T-helper 2 cell treated with Interferon-gamma antibody and Interleukin-4, amounts not matched to agents 100 ng/mL and 5 ng/mL, for 36 hours (primary cell): ENCODE measurements at regions not wholly inside any gene's neighbourhood (a gene's known extent, or its start where the extent isn't known, plus 50 kb on each side); places are given as distances from the start of the nearest gene placed in this dataset.

Experiments
- intact Hi-C: fragments of 100-400 bp; cut with micrococcal nuclease; formaldehyde crosslinking; loops from one replicate; pipeline ENCODE4 v1.15.1; 2023

DNA sequence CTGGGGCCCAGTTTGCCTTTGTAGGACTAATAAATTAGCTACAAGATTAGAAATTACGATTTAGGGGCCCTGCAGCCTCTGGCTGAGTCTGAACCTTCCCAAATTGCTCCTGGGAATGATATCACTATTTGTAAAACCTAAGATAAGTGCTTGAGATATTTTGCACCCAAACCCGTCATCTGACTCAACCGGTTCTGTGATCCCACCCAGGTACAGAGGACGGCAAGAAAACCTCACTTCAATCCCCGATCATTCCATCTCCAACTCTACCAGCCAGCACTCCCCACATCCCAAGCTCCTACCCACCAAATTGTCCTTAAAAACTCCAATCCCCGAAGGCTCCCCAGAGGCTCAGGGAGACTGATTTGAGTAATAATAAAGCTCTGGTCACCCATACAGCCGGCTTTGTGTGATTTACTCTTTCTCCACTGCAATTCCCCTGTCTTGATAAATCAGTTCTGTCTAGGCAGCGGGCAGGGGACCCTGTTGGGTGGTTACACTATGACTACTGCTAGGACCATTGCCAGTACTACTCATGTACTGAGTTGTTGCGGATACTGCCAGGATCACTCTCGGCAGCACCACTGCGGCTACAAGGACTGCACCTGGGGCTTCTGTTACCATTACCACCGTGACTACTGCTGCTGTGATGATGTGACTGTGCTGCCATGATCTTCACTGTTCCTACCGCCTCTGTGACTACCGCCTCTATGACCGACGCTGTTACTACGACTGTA lies 73.1 kb downstream of the IRF8 start:
- intact Hi-C loops: no loop called here

DNA sequence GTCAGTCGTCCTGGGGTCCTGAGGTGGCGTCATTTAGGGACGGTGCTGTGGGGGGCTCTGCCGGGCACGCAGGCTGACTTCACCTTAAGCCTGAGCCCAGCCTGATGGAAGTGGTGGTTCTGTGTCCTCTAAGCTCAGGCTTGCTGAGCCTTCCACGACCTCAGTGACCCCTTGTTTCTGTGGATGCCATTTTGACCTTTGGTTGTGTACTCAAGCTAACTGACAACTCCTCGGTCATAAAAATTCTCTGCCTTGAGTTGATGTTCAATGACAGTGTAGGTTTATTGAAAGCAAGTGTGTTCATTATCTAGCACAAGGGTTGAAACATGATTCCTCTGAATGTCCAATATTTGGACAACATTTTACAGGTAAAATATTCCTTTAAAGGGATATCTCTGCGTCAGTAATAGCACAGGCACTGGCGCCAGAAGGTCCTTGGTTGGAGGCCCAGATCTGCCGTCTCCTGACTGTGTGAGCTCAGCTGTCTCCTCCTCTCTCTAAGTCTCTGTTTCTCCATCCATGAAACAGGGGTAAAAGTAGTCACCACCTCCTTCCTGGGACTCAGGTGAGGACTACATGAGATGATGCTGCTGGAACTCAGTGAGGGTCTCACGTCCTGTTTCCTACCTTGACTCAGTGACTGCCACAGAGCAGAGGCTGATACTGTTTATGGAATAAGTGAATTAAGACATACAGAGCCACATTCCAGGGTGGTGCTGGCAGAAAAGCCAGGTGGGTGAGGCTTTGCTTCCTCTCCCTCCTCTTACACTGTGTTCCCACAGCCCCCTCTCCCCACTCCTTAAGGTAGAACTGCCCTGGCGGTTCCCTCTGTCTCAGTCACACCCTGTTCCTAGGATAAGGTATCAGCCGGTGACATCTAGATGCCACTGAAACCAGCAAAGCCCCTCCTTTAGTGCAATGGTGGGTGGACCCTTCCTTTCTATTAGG lies 75.7 kb downstream of the IRF8 start:
- intact Hi-C loops: no loop called here

DNA sequence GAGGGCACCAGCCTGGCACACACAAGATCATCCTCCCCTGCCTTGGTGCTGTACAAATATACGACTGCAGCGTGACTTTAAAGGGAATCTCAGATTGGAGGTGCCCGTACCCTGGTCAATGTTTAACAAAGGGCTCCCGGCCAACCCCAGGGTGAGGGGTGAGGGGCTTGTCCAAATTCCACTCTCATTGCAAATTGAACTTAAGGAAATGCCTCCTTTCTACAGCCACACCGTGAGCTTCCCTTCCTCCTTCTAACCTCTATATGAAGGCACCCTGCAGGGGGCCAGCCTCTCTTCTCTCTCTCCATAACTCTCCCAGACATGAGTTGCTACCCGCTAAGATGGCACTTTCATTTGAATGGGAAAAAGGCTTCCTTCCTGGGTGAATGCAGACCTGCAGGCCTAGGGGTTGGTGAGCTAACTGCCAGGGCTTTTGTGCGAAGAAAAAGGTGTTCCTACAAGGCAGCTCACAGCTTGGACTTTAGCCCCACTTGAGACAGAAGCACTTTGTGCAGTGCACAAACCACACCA lies 76.6 kb downstream of the IRF8 start:
- intact Hi-C loops: no loop called here

DNA sequence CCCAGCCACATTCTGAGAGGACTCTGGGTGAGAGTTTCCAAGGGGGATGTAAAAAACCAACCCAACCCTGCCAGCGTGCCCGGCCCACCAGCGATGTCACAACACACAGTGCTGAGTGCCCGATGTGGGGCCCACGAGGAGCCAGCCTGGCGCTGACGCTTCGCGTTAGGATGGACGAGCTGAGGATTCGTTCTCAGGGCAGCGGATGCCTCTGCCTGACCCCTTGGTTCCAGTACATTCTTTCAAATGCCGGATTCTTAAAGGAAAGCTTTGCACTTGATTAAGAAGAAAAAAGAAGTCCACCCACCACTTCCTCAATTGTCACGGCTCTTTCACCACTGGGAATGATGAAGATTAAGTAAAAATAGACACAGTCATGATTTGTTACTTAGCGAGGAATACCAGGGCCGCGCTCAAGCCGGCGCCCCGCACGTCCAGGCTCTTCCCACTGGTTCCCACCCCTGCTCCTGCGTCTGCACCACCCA lies 79.4 kb downstream of the IRF8 start:
- intact Hi-C loops: no loop called here

DNA sequence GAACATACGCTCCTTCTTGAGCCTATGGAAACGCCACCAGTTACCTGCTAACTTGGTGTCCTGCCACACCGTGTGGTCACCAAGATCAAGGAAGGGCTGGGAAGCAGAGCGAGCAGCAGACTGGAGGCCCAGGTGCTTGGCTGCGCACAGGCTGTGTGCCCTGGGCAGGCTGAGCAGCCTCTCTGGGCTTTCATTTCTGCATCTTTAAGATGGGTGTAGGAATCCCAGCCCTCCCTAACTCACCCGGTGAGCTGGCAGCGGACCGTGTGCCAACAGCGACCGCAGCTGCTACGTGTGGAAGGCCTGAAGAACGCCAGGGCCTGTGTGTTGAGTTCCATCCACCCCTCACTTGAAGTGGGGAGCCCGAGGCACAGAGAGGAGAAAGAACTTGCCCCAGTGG lies 80.0 kb downstream of the IRF8 start:
- intact Hi-C loops: no loop called here

DNA sequence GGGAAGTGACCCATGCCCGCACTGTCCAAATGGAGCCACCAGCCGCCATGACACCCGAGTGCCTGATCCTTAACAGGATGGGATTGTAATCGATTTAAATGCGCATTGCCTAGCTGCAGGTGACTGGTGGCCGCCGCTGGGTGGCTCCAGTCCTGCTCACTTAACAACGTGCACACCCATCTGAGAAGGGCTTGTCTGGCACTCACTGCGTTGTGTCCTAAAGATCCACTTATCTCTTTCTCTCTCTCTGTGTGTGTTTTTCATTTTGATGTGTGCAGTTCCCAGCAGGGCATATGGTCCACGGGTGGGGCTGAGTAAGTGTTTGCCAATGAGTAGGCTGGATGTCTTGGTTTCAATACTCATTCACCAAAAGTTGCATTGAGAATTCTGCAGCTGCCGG lies 80.6 kb downstream of the IRF8 start:
- intact Hi-C loops: no loop called here

DNA sequence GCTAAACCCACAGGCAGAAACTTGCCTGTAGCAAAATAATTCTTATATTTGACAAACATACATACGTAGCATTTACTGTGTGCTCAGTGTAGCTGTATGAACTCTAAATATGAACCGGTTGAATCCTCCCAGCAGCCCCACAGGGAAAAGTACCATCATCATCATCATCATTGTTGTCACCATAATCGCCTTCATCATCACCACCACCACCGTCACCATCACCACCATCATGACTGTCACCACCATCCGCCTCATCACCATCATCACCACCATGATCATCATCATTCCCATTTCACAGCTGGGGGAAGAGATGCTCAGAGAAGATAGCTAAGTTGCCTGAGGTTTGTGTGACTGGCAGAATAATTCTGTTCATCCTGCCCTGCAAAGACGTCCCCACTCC lies 81.7 kb downstream of the IRF8 start:
- intact Hi-C loops: no loop called here

DNA sequence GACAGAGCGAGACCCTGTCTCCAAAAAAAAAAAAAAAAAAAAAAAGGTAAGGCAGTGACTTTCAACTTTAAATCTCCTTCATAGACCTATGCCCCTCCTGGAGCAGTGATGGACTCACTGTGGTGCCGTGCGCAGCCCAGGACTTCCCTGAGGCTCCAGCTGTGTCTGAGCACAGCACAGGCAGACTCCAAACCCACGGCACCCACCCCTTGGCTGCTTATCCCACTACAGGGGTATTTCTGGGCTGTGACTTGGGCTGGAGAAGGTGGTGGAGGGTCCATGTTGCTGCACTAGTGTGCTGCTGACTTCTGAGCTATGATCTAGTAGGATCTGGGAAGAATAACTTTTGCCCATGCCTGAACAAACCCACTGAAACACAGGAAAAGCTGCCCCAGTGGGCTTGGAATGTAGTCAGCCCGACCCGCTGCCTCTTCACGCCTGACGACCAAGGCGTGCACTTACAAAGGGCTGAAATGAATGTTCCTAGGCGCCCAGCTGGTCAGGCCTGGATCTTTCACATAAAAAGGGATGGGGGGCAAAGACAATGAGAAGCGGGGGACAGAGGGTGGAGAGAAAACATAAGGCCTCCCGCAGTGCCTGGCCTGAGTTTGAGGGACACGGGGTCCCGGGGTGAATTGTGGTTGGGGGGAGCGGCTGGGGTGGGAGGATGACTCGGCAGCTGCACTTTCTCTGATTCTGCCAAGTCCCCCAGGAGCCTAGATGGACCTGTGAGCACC lies 83.0 kb downstream of the IRF8 start:
- intact Hi-C loops: no loop called here

DNA sequence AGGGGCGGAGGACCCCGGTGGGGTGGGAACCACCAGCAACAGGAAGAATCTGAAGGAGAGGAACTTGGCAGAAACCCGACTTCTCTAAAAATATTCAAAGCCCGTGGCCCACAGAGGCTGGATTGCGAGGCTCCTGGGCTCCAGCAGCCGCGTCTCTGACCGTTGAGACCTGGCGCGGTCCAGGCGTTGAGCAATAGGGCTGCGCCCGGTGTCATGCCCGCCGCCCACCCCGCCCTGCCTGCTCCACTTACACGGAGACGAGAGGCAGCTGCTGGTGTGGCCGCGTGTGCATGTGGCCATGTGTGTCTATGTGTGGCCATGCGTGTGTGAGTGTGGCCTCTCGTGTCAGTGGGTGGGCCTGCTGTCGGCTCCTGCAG lies 83.6 kb downstream of the IRF8 start:
- intact Hi-C loops: no loop called here

DNA sequence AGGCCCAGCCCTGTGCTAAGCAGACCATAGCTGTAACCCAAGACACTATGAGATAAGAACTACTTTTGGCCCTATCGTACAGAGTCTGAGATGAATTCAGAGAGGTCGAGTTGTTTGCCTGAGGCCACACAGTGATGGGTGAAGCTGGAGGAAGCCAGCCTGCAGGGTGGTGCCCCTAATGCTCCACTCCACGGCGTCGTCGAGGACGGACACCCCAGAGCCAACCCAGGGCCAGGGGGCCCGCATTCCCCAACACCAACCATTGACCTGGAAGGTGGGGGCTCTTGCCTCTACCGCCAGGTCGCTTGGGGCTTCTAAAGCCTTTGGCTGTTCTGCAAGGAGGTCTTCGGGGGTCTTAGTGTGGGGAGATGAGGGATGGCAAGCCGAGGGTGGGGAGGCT lies 84.1 kb downstream of the IRF8 start:
- intact Hi-C loops: no loop called here

DNA sequence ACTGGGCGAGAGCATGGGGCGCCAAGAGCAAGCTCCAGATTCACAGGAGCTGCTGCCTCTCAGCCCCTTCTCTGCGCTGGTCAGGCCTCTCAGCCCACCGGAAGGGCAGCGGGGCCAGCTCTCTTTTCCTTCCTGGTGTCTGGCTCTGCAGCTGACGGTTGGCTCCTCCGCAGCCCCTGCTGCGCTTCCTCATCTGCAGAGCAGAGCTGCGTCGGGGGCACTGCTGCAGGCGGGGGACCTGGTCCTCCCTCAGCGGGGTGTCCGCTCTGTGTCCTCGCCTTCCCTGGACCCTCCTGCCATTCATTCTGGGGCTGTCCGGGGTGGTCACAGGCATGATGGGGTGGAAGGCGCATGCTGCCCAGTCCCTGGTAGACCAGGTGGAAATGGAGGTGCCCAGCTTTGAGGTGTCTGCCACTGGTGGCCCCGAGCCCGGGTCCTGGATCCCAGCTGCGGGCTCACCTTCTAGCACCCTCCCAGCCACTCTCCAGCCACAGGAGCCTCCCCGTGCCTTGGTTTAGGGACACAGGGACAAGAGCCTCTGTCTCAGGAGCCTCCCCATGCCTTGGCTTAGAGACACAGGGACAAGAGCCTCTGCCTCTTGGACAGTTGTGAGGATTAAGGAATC lies 84.8 kb downstream of the IRF8 start:
- intact Hi-C loops: no loop called here

DNA sequence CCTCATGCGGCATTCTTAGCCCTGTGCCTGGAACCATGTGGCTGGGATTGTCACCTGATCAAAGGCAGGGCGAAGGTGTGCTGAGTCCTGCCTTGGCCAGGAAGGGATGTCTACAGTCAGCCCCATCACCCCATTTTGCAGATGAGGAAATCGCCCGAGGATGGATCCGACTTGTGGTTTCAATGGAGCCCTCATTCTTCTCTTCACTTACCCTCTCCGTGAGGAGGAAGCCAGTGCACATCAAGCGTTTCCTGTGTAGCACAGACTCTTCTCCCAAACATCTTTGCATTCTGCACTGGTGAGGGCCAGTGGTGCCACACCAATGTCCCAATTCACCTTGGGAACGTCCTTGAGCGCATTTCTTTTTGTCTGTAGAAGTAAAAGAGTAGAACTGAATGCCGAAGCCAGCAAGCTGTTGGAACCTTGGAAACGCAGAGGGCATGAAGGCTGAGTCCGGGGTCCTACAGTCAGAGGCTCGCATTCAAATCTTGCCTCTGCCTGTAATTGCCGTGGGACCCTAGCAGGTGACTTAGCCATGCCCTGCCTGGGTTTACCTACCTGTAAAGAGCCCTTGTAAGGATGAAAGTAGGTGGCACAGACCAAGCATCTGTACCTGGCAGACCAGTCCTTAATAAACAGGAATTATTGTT lies 85.4 kb downstream of the IRF8 start:
- intact Hi-C loops: no loop called here

DNA sequence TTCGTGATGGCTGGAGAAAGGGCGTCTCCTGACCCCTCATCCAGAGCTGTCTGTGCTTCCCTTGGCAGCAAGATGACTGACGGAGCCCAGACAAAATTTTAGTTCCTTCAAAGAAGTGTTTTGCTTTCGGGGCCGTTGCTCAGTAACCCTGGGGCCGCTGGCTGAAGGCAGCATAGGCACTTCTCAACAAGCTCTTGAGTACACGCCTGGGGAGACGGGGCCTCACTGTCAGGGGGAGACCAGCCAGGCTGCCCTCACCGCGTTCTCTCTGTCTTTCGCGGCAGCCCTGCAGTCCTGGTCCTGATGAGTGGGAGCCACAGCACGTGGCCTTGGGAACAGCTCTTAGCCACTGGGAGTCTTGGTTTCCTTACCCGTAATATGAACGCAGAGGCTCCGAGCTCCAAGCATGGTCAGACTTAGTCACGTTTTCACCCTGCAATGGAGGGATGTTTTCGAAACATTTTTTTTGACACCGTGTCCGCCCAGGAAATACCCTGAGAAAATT lies 86.0 kb downstream of the IRF8 start:
- intact Hi-C loops: no loop called here

DNA sequence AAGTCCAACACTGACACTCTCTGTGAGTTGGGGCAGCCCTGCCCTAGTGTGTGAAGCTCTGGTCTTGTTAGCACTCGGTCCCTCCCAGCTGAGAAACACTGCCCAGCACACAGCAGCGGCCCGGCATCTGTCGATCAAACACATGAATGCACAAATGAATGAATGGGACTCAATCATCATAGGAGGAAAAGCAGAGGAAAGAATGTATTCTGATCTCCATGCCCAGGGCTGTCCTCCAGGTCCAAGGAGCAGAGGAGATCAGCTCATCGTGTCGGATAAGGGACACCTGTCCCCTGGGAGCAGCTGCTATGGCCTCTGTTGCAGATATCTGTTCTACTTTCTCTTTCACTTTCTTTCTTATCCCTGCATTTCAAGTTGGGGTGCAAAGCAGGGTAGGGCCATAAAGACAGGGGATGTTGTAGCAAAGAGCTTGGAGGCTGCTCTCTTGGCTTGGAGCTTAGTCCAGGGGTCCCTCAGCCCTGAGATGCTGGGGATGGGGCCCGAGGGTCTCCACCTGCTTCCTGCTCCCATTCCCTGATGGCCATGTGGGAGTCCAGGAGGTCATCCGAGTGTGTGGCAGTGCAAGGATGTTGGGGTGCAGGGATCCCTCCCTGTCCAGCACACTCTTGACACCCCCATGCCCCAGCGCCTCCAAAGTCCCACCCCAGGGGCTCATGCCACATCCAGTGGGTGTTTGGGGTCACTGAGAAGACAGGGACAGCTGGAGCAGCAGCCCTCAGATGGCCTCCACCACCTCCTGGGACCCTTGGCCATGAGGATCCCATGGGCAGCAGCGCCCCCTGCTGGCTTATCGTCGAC lies 88.2 kb downstream of the IRF8 start:
- intact Hi-C loops: loop anchor here (1.0 kb wide), 1 partner anchor 166 kb away; no protein-coding TSS in a partner anchor

DNA sequence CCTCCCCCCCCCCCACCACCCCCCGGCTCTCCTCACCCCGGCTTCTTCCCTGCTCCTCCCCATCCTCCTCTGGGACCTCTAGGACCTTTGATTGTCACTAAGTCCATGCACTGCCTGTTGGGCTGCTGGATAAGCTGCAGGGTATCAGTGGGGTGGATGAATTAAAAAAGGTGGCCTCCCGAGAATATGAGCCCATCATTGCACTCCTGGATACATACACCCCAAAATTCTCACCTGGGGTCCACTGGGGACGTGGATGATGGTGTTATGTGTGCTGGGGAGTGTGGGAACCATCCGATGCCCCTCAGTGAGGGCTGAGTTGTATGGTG lies 88.8 kb downstream of the IRF8 start:
- intact Hi-C loops: loop anchor here (1.0 kb wide), 1 partner anchor 166 kb away; no protein-coding TSS in a partner anchor

DNA sequence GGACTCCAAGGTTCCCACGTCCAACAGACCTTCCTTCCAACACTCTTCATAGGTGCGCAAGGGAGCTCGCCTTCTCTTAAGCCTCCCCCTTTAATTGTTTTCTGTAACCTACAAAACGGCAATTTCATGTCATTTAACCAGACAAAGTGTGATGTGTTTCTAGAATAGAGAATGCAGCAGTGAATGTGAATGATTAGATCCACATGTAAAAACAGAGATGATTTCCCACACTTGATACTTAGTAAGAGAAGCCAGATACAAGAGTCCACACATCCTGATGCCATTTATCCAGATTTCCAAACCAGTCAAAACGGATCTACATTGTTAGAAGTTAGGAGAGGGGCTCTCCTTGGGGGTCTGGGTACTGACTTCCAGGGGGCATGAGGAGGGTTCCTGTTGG lies 89.3 kb downstream of the IRF8 start:
- intact Hi-C loops: no loop called here

DNA sequence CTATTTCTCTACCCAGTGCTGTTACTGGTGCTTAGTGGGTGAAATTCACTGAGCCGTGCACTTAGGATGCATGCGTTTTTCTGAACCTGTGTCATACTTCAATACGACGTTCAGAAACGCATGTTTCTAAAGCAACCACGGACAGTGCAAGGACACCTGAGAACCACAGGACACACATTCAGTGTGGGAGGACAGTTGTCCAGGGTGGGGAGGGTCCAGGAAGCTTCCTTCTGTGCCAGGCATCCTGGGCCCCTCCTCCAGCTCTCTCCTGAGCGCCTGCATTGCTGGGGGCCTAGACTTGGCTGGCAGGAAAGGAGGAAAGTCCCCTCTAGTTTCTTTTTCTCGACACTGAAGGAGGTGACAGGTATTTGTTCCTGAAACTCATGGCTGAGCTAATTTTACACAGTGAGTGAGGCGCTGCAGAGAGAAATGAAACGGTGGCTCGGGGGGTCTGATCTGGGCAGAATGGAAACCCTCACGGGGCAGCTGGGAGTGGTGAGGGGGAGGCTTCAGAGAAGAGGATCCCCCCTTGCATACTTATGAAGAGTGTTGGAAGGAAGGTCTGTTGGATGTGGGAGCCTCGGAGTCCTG lies 89.9 kb downstream of the IRF8 start:
- intact Hi-C loops: no loop called here

DNA sequence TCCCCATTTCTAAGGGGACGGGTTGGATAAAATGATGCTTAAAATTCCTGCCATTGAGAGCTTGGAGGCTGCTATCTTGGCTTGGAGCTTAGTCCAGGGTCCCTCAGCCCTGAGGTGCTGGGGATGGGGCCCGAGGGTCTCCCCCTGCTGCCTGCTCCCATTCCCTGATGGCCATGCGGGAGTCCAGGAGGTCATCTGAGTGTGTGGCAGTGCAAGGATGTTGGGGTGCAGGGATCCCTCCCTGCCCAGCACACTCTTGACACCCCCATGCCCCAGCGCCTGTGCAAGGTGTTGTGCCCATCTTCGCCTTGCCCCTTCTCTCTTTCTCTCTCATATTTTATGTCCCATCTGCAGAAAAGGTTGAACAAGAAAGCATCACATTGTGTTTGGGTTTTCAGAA lies 90.4 kb downstream of the IRF8 start:
- intact Hi-C loops: no loop called here
